NCI-H1436 treated with DMSO at 0.1 percent for 48 hours (cell line): ENCODE measurements at regions not wholly inside any gene's neighbourhood (a gene's known extent, or its start where the extent isn't known, plus 50 kb on each side); places are given as distances from the start of the nearest gene placed in this dataset.
"Not testable (repeated sequence)": the region's sequence is repeated elsewhere in the genome, so short reads cannot be mapped to it uniquely, and the experiment has no call there.

Experiments
- DNase-seq: peaks from one replicate; lab custom pipeline; 2025; lab: John Stamatoyannopoulos, UW

DNA sequence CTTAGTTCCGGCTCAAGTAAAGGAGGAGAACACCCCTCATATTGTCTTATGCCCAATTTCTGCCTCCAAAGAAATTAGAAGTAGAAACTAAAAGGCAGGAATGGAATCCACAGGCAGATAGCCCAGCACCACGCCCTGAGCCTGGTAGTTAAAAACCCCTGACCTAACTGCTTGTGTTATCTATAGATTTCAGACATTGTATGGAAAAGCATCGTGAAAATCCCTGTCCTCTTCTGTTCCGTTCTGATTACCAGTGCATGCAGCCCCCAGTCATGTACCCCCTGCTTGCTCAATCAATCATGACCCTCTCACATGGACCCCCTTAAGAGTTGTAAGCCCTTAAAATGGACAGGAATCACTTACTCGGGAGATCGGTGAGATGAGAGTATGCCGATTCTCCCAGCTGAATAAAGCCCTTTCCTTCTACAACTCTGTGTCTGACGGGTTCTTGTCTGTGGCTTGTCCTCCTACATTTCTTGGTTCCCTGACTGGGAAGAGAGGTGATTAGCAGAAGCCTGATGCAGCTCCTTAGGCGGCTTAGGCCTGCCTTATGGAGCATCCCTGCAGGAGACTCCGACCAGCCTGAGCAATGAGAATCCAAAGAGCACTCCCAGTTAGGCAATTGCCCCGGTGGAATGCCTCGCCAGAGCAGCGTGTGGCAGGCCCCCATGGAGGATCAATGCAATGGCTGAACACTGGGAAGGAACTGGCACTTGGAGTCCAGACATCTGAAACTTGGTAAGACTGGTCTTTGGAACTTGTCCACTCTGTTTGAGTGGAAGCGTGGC is 362.6 kb upstream of the TCF4 start:
- DNase-seq = no peak

DNA sequence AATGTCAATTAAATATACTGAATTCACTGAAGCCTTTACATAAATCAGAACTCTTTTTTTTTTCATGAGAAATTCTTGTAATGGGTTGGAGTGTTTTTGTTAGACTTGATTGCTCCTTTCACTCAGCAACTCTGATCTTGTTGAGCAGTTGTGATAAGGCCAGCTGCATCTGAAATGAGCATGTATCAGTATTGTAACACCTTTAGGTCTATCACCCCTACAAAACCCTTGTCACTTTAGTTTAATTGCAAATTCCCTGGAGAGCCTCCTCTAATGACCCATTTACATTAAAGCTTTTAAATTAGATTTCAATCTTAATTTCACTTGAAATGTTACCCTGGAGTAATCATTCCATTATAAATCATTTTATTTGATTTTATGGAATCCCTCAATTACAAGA is 346.8 kb upstream of the TCF4 start:
- DNase-seq = peak; percentile 60

DNA sequence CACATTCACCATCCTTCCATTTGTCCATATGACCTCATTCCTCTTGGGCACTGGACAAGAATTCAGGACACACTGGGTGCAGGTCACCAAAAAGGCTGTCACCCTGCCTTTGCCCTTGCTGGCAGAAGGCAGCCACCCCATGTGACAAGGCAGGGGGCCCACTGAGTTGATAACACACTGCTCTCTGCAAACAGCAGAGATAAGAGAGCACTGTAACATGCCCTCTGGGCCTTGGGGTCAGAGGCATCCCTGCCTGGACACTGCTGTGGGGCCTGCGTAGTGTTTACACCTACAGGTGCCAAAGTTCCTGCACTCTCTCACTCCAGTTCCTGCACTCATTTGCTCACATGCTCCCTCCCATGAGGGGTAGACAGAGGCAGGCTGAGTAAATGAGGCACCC is 344.7 kb upstream of the TCF4 start:
- DNase-seq = no peak

DNA sequence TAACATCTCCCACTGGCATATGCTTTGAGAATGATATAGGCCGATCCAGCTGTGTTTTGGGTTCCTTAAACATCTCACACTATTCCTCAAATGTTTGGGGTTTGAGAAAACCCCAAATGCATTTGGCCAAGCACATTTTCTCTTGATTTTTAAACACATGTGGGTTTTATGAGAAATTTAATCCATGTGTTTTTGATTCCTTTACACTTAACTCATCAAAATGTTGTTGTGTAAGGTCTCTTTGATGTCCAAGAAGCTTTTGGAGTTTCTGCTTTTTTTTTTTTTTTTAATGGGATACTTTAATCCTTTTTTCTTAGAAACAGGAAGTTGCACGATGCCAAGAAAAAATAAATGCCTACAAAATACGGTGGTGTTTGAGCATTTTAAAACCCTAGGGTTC is 339.8 kb upstream of the TCF4 start:
- no peak for DNase-seq

DNA sequence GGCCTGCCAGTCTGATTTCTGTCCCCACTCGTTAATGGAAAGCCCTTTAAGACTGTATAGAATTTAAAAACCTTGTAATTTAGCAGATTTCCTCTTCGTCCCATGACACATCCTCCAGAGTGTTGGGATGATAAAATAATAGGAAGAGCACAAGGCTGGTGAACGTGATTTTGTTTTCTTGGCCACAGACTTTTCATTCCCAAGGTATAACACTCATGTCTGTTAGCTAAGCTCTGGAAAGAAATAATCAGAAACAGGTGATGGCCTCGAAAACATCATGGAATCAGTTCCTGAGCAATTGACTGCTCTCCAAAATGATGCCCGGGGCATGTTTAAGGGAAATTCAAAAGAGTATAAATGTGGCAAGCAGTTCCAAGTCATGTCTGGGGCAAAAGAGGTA is 337.8 kb upstream of the TCF4 start:
- no peak for DNase-seq

DNA sequence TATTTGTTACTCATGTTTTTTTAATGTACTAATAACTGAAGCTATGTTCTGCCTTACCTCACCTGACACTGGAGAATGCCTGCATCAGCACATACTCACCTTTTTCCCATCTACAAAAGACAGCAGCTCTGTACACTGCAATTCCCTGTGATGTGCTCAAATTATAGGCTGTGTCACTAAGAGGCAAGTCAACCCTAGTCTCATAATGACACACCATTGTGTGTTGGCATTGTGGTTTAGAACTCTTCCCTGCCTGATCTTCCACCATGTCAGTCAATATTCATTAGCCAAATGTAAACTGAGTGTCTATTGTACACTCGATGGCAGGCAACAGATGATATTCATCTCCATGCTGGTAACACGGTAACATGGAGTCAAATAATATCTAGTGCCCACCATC is 332.1 kb upstream of the TCF4 start:
- DNase-seq = no peak

DNA sequence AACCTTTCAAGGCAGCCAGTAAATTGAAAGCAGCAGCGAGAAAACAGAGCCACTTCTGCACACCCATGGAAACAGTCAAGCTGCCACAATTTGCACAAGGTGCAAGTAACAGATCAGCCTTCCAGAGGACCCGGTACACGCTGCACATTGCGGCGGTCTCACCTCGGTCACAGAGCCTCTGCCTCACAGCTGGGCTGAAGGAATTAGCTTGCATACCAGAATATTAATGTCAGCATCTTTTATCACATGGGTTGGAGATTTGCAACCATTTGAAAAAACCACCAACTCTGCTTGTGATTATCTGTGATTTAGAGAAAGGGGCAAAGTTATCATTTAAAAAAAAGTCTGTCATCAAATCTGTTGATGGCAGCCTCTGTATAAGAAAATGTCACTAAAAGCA is 330.5 kb upstream of the TCF4 start:
- no peak for DNase-seq

DNA sequence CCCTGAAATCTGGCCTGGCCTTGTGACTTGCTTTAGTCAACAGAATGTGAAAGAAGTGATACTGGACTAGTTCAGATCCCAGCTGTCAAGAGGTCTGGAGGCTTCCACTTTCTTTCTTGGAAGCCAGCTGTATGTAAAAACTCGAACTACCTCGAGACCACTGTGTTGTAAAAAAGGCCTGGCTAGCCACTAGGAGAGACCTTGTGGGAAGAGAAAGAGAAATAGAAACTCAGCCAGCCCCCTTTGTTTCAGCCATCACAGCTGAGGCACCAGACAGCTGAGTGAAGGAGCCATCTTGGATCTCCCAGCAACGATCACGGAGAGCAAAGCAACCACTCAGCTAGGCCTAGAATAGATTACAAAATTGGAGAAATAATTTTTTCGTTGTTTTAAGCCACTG is 324.9 kb upstream of the TCF4 start:
- no peak for DNase-seq

DNA sequence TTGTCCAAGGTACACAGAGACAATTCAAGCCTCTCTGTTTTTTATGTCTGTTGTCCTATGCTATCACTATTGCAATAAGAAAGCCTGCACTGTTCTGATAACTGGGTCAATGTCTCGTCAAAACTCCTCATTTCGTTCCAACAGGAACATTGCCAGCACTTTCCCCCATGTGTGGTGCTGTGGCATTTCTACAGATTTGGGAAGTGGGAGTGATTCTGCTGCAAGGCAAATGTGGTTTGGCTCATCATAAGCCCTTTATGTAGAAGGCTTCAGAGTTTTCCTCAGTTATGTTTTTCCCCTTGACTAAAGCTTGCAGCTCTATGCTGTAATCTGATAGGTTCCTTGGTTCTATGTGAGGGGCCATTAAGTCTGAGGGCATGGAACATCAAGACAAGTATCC is 324.1 kb upstream of the TCF4 start:
- DNase-seq = no peak

DNA sequence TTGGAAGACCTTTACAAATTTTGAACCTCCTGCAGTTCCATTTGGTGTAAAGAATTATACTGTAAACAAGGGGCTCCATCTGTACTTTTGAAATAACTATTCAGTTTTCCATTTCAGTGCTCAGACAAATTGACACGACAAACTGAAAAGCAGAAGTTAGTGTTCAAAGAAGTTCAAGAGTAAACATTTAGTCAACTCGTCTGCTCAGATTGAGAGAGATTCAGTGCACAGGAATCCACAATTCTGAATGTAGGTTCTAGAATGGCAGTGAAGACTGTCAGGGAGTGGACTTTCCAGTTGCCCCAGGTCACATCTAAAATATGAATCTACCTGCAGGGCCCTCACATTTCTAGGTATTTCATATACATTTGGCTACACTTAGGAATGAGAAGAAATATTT is 322.3 kb upstream of the TCF4 start:
- DNase-seq = no peak

DNA sequence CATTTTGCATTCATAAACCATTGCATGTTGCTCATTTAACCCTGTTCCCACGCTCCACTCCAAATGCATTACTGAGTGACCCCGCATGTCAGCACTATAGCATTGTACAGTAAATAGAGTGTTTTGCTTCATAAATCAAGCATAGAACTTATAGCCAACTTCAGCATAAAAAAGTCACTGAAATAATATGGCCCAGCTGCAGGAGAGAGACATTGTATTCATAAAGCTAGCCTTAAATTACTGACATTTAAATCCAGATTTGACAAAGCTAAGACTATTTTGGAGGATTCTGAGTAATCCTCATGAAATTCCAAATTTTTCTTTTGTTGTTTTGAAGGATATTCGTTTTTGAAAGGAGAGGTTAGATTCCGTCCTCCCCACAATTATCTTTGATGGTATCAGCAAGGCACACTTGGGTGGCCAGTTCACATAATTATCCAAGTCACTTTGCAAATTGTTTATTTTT is 320.9 kb upstream of the TCF4 start:
- no peak for DNase-seq

DNA sequence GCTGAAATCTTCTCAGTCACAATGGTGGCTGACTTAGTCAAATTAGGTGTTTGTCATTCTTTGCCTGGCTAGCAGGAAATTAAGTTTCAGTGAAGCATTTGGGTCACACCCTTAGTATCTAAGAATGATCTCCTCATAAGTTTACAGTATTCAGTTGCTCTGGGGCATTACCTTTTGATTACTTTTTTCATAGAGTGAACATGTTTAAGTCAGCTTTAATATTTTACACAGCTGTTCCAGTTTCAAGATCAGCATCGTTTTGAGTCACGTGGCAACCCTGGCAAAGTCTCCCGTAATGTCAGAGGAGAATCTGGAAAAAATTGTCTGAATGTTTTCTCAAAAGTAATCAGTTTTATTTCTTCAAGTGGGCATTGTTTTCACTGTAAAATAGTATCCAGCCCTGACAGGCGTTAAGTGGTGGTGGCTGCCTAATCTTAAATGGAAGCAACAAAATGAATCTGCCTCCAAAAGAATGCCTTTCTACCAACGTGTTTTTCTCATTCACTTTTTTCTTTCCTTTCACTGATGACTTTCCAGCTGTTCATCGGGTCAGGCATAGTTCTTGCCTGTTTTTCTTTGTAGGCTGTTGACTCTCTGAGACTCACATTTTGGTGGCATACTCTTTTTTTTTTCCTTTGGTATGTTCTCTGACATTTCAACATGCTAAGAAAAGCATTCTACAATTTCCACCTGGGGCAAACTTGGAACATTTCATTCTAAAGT is 319.6 kb upstream of the TCF4 start:
- DNase-seq = no peak

DNA sequence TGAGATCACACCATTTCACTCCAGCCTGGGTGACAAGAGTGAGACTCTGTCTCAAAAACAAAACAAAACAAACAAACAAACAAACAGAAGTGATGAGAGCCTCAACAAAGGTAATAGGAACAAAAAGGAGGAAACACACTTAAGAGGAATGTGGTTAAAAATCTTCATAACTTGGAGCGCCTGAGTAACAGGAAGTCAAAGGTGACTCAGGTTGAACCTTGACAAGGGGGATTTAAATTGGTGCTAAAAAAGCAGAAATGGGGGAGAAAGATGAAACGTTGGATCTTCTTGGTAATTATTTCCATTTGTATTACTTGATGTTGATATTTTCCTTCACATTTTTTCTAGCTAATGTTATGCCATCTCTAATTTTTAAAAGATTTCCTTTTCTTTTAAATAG is 318.5 kb upstream of the TCF4 start:
- DNase-seq = no peak

DNA sequence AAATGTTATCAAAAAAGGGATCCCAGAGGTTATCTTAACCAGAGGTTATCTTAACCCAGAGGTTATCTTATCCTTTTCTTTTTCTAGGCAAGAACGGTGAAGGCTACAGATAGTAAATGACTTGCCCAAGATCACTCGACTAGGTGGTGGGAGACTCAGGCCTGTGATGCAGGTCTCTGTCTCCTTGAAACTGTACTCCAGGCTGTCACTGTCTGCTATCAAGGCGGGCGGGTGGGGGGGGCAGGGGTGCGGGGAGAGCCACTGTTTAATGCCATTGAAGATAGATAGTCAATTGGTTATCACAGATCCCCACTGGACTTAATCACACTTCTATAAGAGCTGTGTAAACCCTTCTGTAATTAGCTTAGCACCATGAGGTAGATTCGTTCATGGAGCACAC is 315.9 kb upstream of the TCF4 start:
- DNase-seq = no peak

DNA sequence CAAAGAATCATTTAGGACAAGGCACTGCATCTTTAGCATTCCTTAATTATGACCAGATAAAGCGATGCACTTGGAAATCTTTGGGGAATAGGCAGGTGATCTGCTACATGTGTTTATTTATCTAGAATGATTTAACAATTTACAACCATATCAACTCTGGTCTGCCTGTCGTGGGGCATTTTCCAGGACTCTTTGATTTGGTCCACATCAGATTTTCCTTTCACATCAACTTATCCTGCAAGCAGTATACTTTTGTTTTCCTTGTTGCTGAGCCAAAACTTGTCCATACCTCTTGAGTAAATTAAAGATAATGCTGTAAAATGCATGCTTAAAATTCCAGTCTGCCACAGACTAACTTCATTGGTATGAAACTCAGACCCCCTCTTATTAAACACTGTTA is 312.4 kb upstream of the TCF4 start:
- no peak for DNase-seq

DNA sequence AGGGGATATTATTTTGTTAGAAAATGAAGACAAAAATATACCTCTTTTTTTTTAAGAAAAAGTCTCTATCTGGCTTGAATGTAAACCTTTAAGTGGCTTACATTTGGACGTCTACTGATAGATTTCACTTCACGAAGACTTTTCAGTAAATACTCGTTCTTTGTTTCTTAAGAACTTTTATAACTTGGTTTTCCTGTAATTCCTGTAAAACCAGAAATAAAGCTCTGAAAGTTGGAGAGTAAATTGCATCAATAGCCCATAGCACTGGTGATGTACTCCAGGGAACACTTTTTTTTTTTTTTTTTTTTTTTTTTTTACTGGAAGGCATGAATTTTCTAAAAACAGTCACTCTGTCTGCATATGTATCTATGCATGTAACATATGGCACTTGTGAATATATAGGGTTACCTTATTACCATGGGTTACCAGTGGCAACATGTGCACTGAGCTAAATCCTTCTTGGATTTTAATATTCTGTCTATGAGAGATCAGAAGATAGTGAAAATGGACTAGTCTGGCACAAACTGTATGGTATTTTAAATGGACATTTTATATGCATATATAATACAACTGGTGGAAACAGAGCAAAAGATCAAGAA is 309.2 kb upstream of the TCF4 start:
- DNase-seq = no peak

DNA sequence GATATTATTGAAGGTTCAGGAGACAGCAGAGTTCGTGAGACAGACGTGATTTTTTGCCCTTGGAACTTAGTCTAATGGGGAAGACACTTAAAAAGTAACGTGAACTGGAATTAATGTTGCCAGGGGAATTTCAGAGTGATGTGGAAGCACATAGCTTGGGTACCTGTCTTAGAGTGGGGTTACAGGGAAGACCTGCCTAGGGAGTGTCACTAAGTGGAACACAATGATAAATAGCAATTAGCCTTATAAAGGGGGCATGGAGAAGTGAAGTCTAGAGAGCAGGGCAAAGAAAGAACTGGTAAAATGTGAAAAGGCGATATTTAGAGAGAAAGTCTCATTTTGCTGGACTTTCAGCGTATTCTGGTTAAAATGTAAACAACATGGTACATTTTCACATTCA is 306.0 kb upstream of the TCF4 start:
- no peak for DNase-seq

DNA sequence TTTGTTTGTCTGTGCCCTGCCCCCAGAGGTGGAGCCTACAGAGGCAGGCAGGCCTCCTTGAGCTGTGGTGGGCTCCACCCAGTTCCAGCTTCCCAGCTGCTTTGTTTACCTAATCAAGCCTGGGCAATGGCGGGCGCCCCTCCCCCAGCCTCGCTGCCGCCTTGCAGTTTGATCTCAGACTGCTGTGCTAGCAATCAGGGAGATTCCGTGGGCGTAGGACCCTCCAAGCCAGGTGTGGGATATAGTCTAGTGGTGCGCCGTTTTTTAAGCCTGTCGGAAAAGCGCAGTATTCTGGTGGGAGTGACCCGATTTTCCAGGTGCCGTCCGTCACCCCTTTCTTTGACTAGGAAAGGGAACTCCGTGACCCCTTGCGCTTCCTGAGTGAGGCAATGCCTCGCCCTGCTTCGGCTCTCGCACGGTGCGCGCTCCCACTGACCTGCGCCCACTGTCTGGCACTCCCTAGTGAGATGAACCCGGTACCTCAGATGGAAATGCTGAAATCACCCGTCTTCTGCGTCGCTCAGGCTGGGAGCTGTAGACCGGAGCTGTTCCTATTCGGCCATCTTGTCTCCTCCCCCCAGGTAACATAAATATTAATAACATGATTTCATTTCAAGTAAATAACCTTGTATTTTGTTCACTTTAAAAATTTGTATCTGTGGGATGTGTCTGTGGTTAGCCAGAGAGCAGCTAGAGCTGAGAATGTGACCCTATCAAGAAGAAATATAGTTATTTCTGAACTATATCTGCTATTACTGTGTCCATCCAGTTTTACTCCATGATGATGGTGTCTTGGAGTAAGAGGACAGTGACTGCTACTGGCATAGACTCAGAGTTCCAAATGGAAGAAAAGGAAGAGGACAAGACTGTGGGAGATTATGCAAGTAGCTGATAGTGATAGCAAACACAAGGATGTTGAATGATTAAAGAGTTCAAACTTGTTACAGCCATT is 305.1 kb upstream of the TCF4 start:
- not testable (repeated sequence) for DNase-seq

DNA sequence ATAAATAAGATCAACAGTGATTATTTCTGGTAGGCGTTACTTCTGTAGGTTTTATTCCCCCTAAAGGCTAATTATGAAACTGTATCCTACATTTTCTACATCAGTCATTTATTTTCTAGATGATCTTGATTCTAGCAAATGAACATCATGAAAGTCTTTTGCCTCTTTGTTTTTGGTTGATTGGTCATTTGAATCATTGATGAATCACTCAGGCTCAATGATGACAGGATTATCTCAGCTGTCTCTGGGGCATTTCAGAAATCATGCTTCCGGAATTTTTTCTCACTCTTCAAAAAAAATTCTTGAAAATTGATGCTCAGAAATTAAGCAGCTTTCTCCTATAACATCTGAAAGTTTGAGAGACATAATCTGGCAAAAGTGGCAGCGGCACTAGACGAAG is 298.9 kb upstream of the TCF4 start:
- DNase-seq = no peak

DNA sequence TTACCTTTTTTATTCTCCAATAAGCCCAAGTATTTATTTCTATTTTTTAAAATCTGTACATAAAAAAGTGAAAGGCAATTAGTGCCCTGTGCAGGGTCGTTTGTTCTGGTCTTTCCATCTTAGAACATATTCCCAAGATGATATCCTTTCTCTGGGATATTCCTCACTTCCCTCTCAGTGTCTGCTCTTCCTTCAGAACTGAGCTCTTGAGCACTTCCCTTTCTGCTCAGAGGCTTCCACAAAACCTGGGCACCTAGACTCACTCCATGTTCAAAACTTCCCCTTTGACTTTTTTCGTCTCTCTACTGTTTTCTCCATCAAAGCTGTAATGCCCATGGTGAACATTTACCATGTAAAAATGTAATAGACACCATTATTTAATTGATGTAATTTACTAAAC is 296.5 kb upstream of the TCF4 start:
- no peak for DNase-seq

DNA sequence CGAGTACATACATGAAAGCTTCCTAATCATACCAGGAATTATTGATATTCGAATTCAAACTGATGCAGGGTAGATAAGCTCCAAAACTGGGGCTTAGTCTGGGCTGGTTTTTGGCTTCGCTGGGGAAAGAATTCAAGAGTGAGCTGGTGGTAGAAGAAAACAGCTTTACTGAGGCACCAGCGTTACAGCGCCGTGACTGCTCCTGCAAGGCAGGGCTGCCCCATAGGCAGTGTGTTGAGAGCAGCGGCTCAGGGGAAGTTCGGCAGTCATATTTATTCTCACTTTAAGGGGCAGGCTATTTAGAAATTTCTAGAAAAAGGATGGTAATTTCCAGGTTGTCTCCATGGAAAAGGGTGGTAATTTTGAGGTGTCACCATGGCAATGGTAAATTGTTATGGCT is 292.6 kb upstream of the TCF4 start:
- no peak for DNase-seq

DNA sequence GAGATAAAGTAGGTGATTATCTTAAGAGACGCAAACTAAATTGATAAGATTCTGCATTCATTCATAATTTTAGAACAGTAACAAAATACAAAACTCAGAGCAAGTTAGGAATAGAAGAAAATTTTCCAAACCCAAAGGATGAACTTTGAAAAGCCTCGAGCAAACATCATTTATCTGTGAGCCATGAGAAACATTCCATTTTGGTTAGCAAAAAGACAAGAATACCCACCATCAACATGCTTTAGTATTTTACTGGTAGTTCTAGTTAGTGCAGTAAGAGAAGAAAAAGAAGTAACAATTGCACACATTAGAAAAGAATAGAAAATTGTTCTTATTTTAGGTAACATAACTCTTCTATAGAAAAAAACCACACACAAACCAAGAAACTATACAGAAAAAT is 291.3 kb upstream of the TCF4 start:
- no peak for DNase-seq
